T-helper 2 cell treated with Interferon-gamma antibody and Interleukin-4, amounts not matched to agents 5 μg/mL and 100 μg/mL, for 36 hours (primary cell): ENCODE measurements at regions not wholly inside any gene's neighbourhood (a gene's known extent, or its start where the extent isn't known, plus 50 kb on each side); places are given as distances from the start of the nearest gene placed in this dataset.

Experiments used
- DNase-seq: peaks from one replicate; pipeline ENCODE4 v3.0.0; 2021; ENCODE audit warnings: low spot score
- H3K27ac Mint-ChIP-seq: one replicate; pipeline ENCODE4 v1.8.0; 2021; ENCODE audit warnings: mild to moderate bottlenecking, mixed read lengths
- H3K27me3 Mint-ChIP-seq: one replicate; pipeline ENCODE4 v1.8.0; 2021; ENCODE audit warnings: low read depth, mixed read lengths
- H3K36me3 Mint-ChIP-seq: one replicate; pipeline ENCODE4 v1.8.0; 2021; ENCODE audit warnings: low read depth, mixed read lengths
- H3K4me1 Mint-ChIP-seq: one replicate; pipeline ENCODE4 v1.8.0; 2021; ENCODE audit warnings: low read depth, mixed read lengths
- H3K4me3 Mint-ChIP-seq: one replicate; pipeline ENCODE4 v1.8.0; 2022; ENCODE audit warnings: mild to moderate bottlenecking, moderate library complexity, mixed read lengths
- H3K9me3 Mint-ChIP-seq: one replicate; pipeline ENCODE4 v1.8.0; 2021; ENCODE audit warnings: mixed read lengths

- no peak for DNase-seq
- Mint-ChIP-seq H3K36me3 (no peaks in the 10 kb centered on the region), H3K27me3 (no peaks in the 10 kb centered on the region), H3K4me1 (no peaks in the 10 kb centered on the region), H3K9me3 (no peaks in the 10 kb centered on the region), H3K4me3 (no peak overlapping the region), H3K27ac (no peak overlapping the region)
Measured at GRCh38 chr2:19725392-19725791, 176.4 kb downstream of the TTC32 start.

DNA sequence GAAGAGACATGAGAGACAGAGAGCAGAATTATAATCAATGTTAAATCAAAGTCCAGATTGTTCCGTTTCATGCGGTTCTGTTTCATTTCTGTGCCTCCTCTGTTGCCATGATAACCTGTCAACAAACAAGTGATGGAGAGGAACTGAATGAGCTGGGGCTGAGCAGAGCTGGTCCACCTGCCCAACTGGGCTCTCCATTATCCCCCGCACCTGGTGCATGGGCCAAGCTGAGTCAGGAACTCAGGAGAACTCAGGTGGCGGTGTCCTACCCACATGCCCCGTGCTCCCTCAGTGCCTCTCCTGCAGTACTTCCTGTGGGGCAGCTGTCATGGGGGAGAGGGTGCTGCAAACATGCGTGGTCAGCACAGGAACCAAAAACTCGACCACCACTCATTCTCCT, 178.8 kb downstream of the TTC32 start:
- no peaks in the 10 kb centered on the region for H3K36me3 Mint-ChIP-seq
- H3K27ac Mint-ChIP-seq = no peak overlapping the region
- H3K9me3 Mint-ChIP-seq = no peaks in the 10 kb centered on the region
- no peak for DNase-seq
- H3K4me3 Mint-ChIP-seq = no peak overlapping the region
- no peaks in the 10 kb centered on the region for H3K4me1 Mint-ChIP-seq
- no peaks in the 10 kb centered on the region for H3K27me3 Mint-ChIP-seq

- Mint-ChIP-seq H3K27ac (no peak overlapping the region), H3K27me3 (peaks cover 2% of the 10 kb centered on the region), H3K9me3 (no peaks in the 10 kb centered on the region), H3K36me3 (no peaks in the 10 kb centered on the region), H3K4me3 (no peak overlapping the region), H3K4me1 (no peaks in the 10 kb centered on the region)
- no peak for DNase-seq
Measured at GRCh38 chr2:19722531-19722971, 179.2 kb downstream of the TTC32 start.

- H3K36me3 Mint-ChIP-seq = no peaks in the 10 kb centered on the region
- H3K4me1 Mint-ChIP-seq = no peaks in the 10 kb centered on the region
- no peak overlapping the region for H3K27ac Mint-ChIP-seq
- H3K9me3 Mint-ChIP-seq = no peaks in the 10 kb centered on the region
- DNase-seq = no peak
- peaks cover 3% of the 10 kb centered on the region for H3K27me3 Mint-ChIP-seq
- H3K4me3 Mint-ChIP-seq = no peak overlapping the region
Measured at GRCh38 chr2:19720306-19720705, 181.5 kb downstream of the TTC32 start.

GRCh38 chr2:19719540-19719939, 182.2 kb downstream of the TTC32 start:
- H3K4me3 Mint-ChIP-seq = no peak overlapping the region
- no peak overlapping the region for H3K27ac Mint-ChIP-seq
- H3K36me3 Mint-ChIP-seq = no peaks in the 10 kb centered on the region
- H3K9me3 Mint-ChIP-seq = no peaks in the 10 kb centered on the region
- DNase-seq = no peak
- H3K27me3 Mint-ChIP-seq = peaks cover 3% of the 10 kb centered on the region
- no peaks in the 10 kb centered on the region for H3K4me1 Mint-ChIP-seq

- Mint-ChIP-seq H3K4me3 (no peak overlapping the region), H3K4me1 (no peaks in the 10 kb centered on the region), H3K27ac (no peak overlapping the region), H3K27me3 (peaks cover 3% of the 10 kb centered on the region), H3K9me3 (no peaks in the 10 kb centered on the region), H3K36me3 (no peaks in the 10 kb centered on the region)
- no peak for DNase-seq
Measured at GRCh38 chr2:19717446-19717845, 184.3 kb downstream of the TTC32 start.

DNA sequence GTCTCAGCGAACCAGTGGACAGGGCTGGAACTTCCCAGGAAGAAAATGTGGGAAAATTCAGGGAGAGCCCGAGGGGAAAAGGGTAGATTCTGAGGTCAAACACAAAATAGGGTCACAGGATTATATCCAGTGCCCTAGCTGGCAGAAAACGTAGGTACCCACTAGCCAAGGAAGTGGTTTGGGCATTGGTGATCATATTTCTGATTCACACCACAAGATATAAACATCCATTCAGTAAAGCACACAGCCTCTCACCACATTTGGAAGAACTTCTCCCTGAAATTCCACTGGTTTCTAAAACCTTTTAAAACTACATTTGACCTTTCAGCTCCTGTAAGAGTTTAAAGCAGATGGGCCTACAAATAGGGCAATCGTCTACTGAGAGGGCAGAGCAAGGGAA, 186.9 kb downstream of the TTC32 start:
- no peak overlapping the region for H3K27ac Mint-ChIP-seq
- H3K27me3 Mint-ChIP-seq = peaks cover 3% of the 10 kb centered on the region
- no peaks in the 10 kb centered on the region for H3K9me3 Mint-ChIP-seq
- no peaks in the 10 kb centered on the region for H3K36me3 Mint-ChIP-seq
- no peak overlapping the region for H3K4me3 Mint-ChIP-seq
- H3K4me1 Mint-ChIP-seq = peaks cover 2% of the 10 kb centered on the region
- no peak for DNase-seq

- Mint-ChIP-seq H3K4me1 (peaks cover 2% of the 10 kb centered on the region), H3K36me3 (no peaks in the 10 kb centered on the region)
- no peak for DNase-seq
Measured at GRCh38 chr2:19712850-19713249, 188.9 kb downstream of the TTC32 start.

DNA sequence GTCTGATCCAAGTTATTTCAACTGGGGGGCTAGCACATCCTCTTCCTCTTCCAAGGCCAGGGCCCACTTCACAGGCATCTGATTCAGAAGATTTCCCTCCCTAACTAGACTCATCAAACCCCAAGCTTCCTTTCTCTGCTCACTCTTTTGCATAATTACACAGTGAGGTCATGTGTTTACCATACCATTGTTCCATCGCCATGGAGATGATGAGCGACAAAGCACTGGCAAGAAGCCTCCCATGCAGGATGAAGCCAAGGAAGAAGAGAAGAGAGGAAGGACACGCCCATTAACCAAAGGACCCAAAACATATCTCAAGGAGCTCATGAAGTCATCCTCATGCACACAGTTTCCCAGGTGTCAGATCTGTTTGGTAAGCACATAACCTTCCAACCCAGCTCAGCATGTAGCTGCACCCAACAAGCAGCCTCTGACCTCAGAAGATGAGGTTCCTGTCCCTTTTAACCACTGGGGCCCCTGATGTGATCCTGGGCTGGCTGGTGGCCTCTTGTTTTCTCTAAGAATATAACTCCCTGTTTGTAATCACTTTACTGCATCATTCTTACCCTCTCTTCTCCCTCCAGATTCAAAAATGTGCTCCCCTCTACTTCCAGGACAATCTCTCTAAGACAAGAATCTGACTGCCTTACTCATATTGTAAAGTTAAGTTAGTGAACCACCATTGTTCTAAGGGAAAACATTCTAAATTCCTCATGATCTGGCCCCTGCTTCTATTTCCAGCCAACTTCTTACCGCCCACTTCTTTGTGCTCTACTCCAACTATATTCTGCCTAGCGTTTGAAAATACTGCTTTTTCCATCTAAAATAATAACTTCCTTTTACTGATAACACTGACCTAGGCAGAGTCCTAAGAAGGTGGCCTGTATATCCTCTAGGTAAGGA, 190.1 kb downstream of the TTC32 start:
- Mint-ChIP-seq H3K4me1 (peaks cover 2% of the 10 kb centered on the region), H3K36me3 (no peaks in the 10 kb centered on the region), H3K9me3 (no peaks in the 10 kb centered on the region), H3K4me3 (no peak overlapping the region), H3K27ac (no peak overlapping the region), H3K27me3 (no peaks in the 10 kb centered on the region)
- DNase-seq = no peak

More at GRCh38 chr2:19712850-19713249, 188.9 kb downstream of the TTC32 start:
- Mint-ChIP-seq H3K4me3 (no peak overlapping the region), H3K9me3 (no peaks in the 10 kb centered on the region), H3K27ac (no peak overlapping the region), H3K27me3 (peaks cover 3% of the 10 kb centered on the region)

DNA sequence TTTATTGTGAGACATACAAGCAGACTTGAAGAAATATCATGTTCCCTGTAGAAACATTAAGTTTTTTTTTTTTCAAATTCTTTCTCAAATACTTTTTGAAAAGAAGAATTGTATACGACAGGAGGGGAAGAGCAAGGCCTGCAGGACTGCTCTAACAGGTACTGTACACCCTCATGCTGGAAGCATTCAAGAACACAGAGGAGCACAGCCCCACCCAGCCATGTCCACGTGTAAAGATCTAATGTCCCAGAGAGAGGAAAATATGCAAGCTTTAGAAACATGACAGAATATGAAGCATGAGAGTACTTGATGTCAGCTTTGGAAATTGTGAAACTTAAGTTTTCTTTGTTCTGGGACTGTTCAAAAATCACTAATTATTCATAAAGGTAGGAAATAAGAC, 191.6 kb downstream of the TTC32 start:
- Mint-ChIP-seq H3K27me3 (no peaks in the 10 kb centered on the region), H3K27ac (no peak overlapping the region), H3K9me3 (no peaks in the 10 kb centered on the region), H3K4me3 (no peak overlapping the region), H3K4me1 (peaks cover 2% of the 10 kb centered on the region), H3K36me3 (no peaks in the 10 kb centered on the region)
- DNase-seq = no peak

DNA sequence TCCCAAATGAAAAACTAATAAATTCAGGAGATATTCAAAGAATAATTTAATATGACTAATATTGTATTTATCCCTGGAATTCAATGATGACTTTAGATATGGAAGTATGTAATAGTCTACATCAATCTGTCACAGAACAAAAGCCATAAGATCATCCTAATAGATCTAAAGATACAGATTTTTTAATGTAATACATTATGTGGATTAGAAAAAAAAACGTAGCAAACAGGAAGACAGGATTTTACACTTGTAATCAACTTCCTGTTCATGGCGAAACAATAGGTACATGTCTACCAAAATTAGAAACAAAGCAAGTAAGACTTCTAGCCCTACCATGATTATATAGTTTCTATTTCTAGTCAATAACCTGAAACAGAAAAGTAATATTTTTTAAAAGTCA, 192.2 kb downstream of the TTC32 start:
- Mint-ChIP-seq H3K9me3 (no peaks in the 10 kb centered on the region), H3K27me3 (no peaks in the 10 kb centered on the region), H3K4me1 (peaks cover 2% of the 10 kb centered on the region), H3K36me3 (no peaks in the 10 kb centered on the region), H3K4me3 (no peak overlapping the region), H3K27ac (no peak overlapping the region)
- DNase-seq = no peak

- Mint-ChIP-seq H3K4me3 (no peak overlapping the region), H3K27ac (no peak overlapping the region), H3K36me3 (no peaks in the 10 kb centered on the region), H3K4me1 (peaks cover 2% of the 10 kb centered on the region), H3K27me3 (no peaks in the 10 kb centered on the region), H3K9me3 (no peaks in the 10 kb centered on the region)
- DNase-seq = no peak
Measured at GRCh38 chr2:19708776-19709175, 193.0 kb downstream of the TTC32 start.

- no peaks in the 10 kb centered on the region for H3K9me3 Mint-ChIP-seq
- no peaks in the 10 kb centered on the region for H3K36me3 Mint-ChIP-seq
- DNase-seq = no peak
- H3K4me1 Mint-ChIP-seq = peaks cover under 1% of the 10 kb centered on the region
- H3K27me3 Mint-ChIP-seq = no peaks in the 10 kb centered on the region
- no peak overlapping the region for H3K27ac Mint-ChIP-seq
- H3K4me3 Mint-ChIP-seq = no peak overlapping the region
Measured at GRCh38 chr2:19706332-19706731, 195.5 kb downstream of the TTC32 start.

- DNase-seq = no peak
- Mint-ChIP-seq H3K4me3 (no peak overlapping the region), H3K36me3 (no peaks in the 10 kb centered on the region), H3K27me3 (no peaks in the 10 kb centered on the region), H3K9me3 (peaks cover 7% of the 10 kb centered on the region), H3K4me1 (no peaks in the 10 kb centered on the region), H3K27ac (no peak overlapping the region)
Measured at GRCh38 chr2:19702267-19702666, 199.5 kb downstream of the TTC32 start.
